Fibroblast of the aortic adventitia (primary cell): ENCODE measurements at regions not wholly inside any gene's neighbourhood (a gene's known extent, or its start where the extent isn't known, plus 50 kb on each side); places are given as distances from the start of the nearest gene placed in this dataset.

Experiments
- DNase-seq: peaks from one replicate; pipeline ENCODE4 v3.0.0-alpha.2; 2010; ENCODE audit warnings: low read depth
- H3K4me3 ChIP-seq: 2 replicates; pipeline ENCODE4 v1.5.1; 2011; ENCODE audit warnings: low read depth, mild to moderate bottlenecking, control low read depth, low read length, moderate library complexity
- CTCF ChIP-seq: IDR thresholded peaks from 2 replicates; pipeline ENCODE4 v1.5.1; 2011; ENCODE audit warnings: mild to moderate bottlenecking, low read length, control low read depth, inconsistent platforms; ENCODE audit not compliant: insufficient read depth

DNA sequence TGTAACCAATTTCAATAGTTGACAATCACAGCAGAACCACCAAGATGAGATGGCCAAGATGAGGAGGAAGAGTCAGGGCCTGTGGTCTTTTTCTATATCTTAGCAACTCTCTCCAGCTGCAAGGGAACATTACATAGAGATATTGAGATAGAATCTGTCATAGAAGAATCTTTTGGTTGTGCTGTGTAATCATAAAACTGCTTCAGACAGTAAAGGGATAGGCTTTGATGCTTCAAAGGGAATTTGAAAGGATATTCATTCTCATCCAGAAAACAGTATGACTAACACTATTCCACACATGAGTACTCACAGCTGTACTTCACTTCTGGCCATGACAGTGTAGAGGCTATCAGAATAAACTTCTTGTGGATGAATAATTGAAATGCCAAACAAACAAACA, 145.9 kb downstream of the YIPF5 start:
- peak; percentile 59 for DNase-seq
- TF ChIP-seq CTCF, result no peak

DNA sequence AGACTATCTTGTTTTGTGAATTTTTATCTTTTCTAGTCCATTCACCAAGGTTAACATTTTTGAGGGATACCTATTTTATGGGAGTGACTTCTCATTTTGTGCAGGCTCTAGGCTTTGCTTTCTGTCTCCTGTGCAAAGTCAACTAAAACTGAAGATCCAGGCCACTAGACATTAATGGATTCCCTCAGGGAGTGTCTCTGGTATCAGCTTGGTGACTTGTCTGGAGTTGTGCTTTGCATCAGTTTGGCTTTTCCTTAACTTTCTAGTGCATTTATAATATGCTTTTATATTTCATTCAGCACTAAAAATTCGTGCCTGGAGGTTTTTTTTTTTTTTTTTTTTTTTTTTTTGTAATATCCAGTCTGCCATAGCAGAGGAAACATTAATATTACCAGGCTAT, 144.2 kb downstream of the YIPF5 start:
- no peak for TF ChIP-seq CTCF
- no peak for DNase-seq
- H3K4me3 ChIP-seq, result no peak overlapping the region

More for the DNA sequence above, 145.9 kb downstream of the YIPF5 start:
- no peak overlapping the region for H3K4me3 ChIP-seq

- TF ChIP-seq CTCF, result no peak
- no peak overlapping the region for H3K4me3 ChIP-seq
- DNase-seq, result peak; percentile 90
Observed at GRCh38 chr5:144028058-144028457, 142.4 kb downstream of the YIPF5 start.

DNA sequence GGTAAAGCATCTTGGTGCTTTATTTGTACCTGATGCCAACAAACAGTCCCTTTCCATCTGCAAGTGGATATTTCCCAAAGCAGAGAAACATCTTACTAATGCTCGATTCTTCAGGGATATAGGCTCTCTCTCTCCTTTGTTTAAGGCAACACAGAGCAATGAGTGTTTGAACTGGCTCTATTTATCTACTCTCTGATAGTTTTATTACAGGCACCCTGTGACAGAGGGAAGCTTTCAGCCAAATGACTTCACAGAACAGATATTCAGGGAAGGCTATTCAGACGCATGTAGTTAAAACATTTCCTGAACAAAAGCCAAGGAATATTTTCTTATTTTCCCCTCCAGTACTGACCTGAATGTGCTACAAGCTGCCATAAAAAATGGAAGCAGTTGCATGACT, 141.8 kb downstream of the YIPF5 start:
- TF ChIP-seq CTCF, result no peak
- DNase-seq, result peak; percentile 97
- peak overlapping the region; percentile 28 for H3K4me3 ChIP-seq

DNA sequence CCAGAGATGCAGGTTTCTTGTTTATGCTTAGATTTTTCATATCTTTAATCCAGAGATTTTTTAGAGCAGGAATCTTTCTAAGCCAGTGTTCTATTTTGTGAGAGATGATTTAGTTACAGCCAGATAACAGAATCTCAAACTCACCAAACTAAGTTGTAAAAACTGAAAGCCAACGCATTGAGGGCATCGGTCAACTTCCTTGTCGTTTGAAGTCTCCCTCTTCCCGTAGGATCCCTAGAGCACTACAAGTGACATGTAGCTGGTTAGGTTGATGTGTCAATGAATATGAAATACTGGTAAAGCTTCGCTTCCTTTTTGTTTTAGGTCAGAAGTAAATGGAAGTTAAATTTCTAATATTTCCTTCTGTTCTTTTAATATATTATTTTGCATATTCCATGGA, 139.6 kb downstream of the YIPF5 start:
- TF ChIP-seq CTCF, result no peak
- DNase-seq, result no peak
- no peak overlapping the region for H3K4me3 ChIP-seq

DNA sequence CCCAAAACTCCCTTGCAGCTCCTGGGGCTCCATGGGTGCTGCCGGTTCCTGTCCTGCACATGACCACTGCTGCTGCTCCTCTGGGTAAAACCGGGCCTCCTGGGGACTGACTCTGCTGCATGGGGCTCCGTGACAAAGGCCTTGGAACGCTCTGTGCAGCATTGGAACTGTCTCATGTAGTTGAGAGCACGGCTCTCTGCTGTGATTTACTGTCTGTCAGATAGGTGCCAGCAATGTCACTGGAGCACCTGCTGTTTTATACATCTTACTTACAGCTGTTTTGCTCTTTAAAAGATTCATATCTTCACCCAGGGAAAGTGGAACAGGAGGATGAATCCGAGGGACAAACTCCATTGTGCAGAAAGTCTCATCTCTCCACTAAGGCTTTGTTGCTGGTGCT, 138.1 kb downstream of the YIPF5 start:
- no peak for TF ChIP-seq CTCF
- H3K4me3 ChIP-seq, result no peak overlapping the region
- DNase-seq, result no peak

DNA sequence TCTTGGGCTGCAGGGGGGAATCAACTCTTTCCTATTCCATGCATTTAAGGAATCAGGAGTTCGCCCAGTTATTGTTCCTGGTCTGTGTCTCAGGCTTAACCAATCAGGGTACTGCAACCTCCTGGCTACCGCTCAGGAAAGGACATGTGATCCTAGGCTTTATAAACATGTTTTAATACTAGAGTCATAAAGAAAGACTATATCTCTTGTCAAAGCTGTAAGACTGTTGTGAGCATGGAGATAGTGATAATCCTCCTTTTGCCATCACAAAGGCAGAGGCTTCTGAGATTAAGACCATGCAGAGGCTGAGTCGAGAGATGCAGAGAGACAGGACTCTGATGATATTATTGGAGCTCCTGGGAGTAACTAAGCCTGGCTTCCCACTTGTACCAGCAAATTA, 137.0 kb downstream of the YIPF5 start:
- no peak for DNase-seq
- H3K4me3 ChIP-seq, result no peak overlapping the region
- no peak for TF ChIP-seq CTCF
